HepG2 (cell line): ENCODE measurements at regions not wholly inside any gene's neighbourhood (a gene's known extent, or its start where the extent isn't known, plus 50 kb on each side); places are given as distances from the start of the nearest gene placed in this dataset.

Source experiments
- ETV5 ChIP-seq: IDR thresholded peaks from 2 replicates; pipeline ENCODE4 v1.6.1; 2018; ENCODE audit warnings: missing biosample characterization, missing genetic modification reagents, inconsistent platforms, borderline replicate concordance
- HHEX ChIP-seq: IDR thresholded peaks from 2 replicates; pipeline ENCODE4 v1.6.1; 2016; ENCODE audit warnings: control low read depth
- MED1 ChIP-seq: sonication (generic); formaldehyde crosslinking; IDR thresholded peaks from 2 replicates; pipeline ENCODE4 v1.4.0; 2020; ENCODE audit warnings: missing genetic modification reagents
- NFYC ChIP-seq: IDR thresholded peaks from 2 replicates; pipeline ENCODE4 v1.6.1; 2016; ENCODE audit warnings: missing genetic modification reagents, missing compliant biosample characterization
- POLR2G ChIP-seq: fragments of 200-400 bp; formaldehyde crosslinking; IDR thresholded peaks from 2 replicates; pipeline ENCODE4 v1.6.1; 2018; ENCODE audit warnings: mild to moderate bottlenecking, low read depth, low read length, moderate library complexity
- ZFP36L2 ChIP-seq: sonication (generic); formaldehyde crosslinking; IDR thresholded peaks from 2 replicates; pipeline ENCODE4 v1.4.0; 2020; ENCODE audit warnings: missing genetic modification reagents
- ZFX ChIP-seq: sonication (generic); formaldehyde crosslinking; IDR thresholded peaks from 2 replicates; pipeline ENCODE4 v1.4.0; 2020; ENCODE audit warnings: mild to moderate bottlenecking, low read depth, missing genetic modification reagents, moderate library complexity
- ZNF674 ChIP-seq: sonication (generic); formaldehyde crosslinking; IDR thresholded peaks from 2 replicates; pipeline ENCODE4 v1.5.0; 2020; ENCODE audit warnings: low read depth, mild to moderate bottlenecking, missing genetic modification reagents
- TF ChIP-seq, protein P1 (sequence below): sonication (generic); formaldehyde crosslinking; IDR thresholded peaks from 2 replicates; pipeline ENCODE4 v1.5.0; 2020; ENCODE audit warnings: missing genetic modification reagents, mild to moderate bottlenecking, borderline replicate concordance
- TF ChIP-seq, protein P2 (sequence below): sonication (generic); formaldehyde crosslinking; IDR thresholded peaks from 2 replicates; pipeline ENCODE4 v1.9.0; 2022; ENCODE audit warnings: low read depth, missing genetic modification reagents
- TF ChIP-seq, protein P3 (sequence below): IDR thresholded peaks from 2 replicates; pipeline ENCODE4 v1.6.1; 2016; ENCODE audit warnings: mild to moderate bottlenecking
- TF ChIP-seq, protein P4 (sequence below): sonication (generic); formaldehyde crosslinking; IDR thresholded peaks from 2 replicates; pipeline ENCODE4 v1.4.0; 2020; ENCODE audit warnings: low read depth, missing genetic modification reagents
- TF ChIP-seq, protein P5 (sequence below): sonication (generic); formaldehyde crosslinking; IDR thresholded peaks from 2 replicates; pipeline ENCODE4 v1.4.0; 2020; ENCODE audit warnings: missing genetic modification reagents

DNA sequence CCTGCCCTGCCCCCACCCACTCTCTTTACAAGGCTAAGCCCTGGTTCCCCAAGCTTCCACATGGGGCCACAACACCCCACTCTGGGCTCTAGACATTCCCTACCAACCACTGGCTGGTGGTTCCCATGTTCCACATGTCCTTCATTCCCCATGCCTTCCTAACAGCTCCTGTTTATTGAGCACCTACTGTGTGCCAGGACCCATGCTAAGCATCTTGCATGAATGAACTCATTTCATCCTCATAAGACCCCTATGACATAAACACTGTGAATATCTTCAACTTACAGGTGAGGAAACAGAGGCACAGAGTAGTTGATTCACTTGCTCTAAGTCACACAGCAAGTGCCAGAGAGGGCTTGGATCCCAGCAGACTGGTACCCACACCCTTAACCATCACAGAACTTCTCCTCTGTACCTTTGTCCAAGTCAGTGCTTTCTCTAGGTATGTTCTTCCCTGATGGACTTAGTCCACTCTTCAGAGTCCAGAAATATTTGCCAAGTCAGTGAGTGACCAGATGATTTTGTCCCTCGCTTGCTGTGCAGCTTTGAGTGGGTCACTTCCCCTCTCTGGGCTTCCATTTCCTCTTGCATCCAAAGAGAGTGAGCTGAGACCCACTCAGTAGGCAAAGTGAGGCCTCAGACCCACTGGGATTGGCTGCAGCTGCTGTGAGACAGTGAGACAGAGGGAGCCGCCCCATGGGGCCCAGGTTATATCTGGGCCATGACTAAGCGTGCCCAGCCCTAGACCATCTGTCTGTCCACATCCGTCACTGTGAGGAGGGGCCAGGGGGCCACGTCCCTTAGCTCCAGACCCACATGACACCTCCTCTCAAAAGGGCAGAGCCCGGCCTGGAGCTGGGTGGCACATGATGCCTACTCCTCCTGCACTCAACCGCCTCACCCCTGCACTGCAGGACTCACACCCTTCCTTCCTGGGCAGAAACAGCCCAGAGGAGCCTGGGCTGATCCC is 132.4 kb downstream of the MN1 start (continued):
- TF ChIP-seq, protein P1, sequence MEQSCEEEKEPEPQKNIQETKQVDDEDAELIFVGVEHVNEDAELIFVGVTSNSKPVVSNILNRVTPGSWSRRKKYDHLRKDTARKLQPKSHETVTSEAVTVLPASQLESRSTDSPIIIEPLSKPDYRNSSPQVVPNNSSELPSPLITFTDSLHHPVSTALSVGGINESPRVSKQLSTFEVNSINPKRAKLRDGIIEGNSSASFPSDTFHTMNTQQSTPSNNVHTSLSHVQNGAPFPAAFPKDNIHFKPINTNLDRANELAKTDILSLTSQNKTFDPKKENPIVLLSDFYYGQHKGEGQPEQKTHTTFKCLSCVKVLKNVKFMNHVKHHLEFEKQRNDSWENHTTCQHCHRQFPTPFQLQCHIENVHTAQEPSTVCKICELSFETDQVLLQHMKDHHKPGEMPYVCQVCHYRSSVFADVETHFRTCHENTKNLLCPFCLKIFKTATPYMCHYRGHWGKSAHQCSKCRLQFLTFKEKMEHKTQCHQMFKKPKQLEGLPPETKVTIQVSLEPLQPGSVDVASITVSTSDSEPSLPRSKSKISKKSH (CRISPR knock-in tag) = peak; percentile 45; the same call in 1 of the 2 replicates
- no peak for TF ChIP-seq ZNF674 (CRISPR knock-in tag)
- TF ChIP-seq NFYC (CRISPR knock-in tag) = 0 out of 2 replicates have a peak, but pooled peaks have one; percentile 39
- peak; percentile 58 for TF ChIP-seq POLR2G
- TF ChIP-seq ZFX (CRISPR knock-in tag) = no peak
- TF ChIP-seq, protein P2, sequence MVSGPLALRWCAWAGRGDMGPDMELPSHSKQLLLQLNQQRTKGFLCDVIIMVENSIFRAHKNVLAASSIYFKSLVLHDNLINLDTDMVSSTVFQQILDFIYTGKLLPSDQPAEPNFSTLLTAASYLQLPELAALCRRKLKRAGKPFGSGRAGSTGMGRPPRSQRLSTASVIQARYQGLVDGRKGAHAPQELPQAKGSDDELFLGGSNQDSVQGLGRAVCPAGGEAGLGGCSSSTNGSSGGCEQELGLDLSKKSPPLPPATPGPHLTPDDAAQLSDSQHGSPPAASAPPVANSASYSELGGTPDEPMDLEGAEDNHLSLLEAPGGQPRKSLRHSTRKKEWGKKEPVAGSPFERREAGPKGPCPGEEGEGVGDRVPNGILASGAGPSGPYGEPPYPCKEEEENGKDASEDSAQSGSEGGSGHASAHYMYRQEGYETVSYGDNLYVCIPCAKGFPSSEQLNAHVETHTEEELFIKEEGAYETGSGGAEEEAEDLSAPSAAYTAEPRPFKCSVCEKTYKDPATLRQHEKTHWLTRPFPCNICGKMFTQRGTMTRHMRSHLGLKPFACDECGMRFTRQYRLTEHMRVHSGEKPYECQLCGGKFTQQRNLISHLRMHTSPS (CRISPR knock-in tag) = peak; percentile 89
- TF ChIP-seq HHEX (CRISPR knock-in tag) = no peak
- TF ChIP-seq, protein P3, sequence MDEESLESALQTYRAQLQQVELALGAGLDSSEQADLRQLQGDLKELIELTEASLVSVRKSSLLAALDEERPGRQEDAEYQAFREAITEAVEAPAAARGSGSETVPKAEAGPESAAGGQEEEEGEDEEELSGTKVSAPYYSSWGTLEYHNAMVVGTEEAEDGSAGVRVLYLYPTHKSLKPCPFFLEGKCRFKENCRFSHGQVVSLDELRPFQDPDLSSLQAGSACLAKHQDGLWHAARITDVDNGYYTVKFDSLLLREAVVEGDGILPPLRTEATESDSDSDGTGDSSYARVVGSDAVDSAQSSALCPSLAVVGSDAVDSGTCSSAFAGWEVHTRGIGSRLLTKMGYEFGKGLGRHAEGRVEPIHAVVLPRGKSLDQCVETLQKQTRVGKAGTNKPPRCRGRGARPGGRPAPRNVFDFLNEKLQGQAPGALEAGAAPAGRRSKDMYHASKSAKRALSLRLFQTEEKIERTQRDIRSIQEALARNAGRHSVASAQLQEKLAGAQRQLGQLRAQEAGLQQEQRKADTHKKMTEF = 0 out of 2 replicates have a peak, but pooled peaks have one; percentile 14
- TF ChIP-seq, protein P4, sequence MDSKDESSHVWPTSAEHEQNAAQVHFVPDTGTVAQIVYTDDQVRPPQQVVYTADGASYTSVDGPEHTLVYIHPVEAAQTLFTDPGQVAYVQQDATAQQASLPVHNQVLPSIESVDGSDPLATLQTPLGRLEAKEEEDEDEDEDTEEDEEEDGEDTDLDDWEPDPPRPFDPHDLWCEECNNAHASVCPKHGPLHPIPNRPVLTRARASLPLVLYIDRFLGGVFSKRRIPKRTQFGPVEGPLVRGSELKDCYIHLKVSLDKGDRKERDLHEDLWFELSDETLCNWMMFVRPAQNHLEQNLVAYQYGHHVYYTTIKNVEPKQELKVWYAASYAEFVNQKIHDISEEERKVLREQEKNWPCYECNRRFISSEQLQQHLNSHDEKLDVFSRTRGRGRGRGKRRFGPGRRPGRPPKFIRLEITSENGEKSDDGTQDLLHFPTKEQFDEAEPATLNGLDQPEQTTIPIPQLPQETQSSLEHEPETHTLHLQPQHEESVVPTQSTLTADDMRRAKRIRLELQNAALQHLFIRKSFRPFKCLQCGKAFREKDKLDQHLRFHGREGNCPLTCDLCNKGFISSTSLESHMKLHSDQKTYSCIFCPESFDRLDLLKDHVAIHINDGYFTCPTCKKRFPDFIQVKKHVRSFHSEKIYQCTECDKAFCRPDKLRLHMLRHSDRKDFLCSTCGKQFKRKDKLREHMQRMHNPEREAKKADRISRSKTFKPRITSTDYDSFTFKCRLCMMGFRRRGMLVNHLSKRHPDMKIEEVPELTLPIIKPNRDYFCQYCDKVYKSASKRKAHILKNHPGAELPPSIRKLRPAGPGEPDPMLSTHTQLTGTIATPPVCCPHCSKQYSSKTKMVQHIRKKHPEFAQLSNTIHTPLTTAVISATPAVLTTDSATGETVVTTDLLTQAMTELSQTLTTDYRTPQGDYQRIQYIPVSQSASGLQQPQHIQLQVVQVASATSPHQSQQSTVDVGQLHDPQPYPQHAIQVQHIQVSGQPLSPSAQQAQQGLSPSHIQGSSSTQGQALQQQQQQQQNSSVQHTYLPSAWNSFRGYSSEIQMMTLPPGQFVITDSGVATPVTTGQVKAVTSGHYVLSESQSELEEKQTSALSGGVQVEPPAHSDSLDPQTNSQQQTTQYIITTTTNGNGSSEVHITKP = no peak
- no peak for TF ChIP-seq ZFP36L2
- TF ChIP-seq ETV5 = peak; percentile 53
- peak; percentile 27; the same call in 1 of the 2 replicates for TF ChIP-seq MED1 (CRISPR knock-in tag)
- TF ChIP-seq, protein P5, sequence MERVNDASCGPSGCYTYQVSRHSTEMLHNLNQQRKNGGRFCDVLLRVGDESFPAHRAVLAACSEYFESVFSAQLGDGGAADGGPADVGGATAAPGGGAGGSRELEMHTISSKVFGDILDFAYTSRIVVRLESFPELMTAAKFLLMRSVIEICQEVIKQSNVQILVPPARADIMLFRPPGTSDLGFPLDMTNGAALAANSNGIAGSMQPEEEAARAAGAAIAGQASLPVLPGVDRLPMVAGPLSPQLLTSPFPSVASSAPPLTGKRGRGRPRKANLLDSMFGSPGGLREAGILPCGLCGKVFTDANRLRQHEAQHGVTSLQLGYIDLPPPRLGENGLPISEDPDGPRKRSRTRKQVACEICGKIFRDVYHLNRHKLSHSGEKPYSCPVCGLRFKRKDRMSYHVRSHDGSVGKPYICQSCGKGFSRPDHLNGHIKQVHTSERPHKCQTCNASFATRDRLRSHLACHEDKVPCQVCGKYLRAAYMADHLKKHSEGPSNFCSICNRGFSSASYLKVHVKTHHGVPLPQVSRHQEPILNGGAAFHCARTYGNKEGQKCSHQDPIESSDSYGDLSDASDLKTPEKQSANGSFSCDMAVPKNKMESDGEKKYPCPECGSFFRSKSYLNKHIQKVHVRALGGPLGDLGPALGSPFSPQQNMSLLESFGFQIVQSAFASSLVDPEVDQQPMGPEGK (CRISPR knock-in tag) = peak; percentile 78
